GM10248 (cell line): ENCODE measurements at regions not wholly inside any gene's neighbourhood (a gene's known extent, or its start where the extent isn't known, plus 50 kb on each side); places are given as distances from the start of the nearest gene placed in this dataset.

Experiments used
- CTCF ChIA-PET: fragments of 300-600 bp; sonication (Branson Sonifier 250); formaldehyde crosslinking; extraction: SDS; loops from one replicate; lab custom pipeline; 2021; ENCODE audit warnings: antibody characterized with exemption; lab: Yijun Ruan, JAX
- POLR2A ChIA-PET: fragments of 350-650 bp; sonication (Branson Sonifier 250); formaldehyde crosslinking; extraction: SDS; loops from one replicate; lab custom pipeline; 2020; ENCODE audit warnings: antibody characterized with exemption; lab: Yijun Ruan, JAX
- DNase-seq: peaks from one replicate; pipeline ENCODE4 v3.0.0; 2012; ENCODE audit errors: extremely low spot score
- CTCF ChIP-seq: IDR thresholded peaks from 2 replicates; pipeline ENCODE4 v1.5.1; 2012; ENCODE audit warnings: mild to moderate bottlenecking, low read depth; ENCODE audit errors: extremely low read depth, missing control alignments, control extremely low read depth

DNA sequence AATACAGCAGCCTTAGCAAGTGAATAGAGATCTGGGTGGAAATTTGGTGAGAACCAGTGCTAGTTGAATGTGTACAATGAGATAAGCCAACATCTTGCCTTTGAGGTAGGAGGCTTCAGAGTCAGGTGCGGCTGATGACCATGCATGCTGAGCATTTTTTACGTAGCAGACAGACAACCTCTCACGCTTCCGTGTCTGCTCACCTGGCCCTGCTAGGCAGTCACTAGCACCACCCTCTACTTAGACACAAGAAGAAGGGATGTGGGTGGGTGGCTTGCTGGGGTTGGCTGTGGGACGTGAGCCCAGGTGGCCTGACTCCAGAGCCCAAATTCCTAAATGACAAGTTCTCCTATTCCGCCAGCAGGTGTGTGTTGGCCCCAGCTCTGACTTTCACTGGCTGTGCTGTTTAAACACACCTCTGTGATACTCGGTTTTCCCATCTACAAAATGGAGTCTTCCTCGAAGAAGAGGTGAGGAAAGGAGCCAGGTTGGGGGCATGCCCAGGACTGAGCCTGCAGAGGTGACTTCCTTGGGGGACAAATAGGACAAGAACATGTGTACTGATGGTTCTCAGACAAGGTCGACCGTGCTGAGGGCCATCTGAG is 57.8 kb upstream of the BCL11B start:
- DNase-seq = no peak
- ChIA-PET CTCF (interaction anchor here (1.6 kb wide), 1 partner anchor 10 kb away, joined by 6 read pairs; no protein-coding TSS in a partner anchor), POLR2A (no interaction called here)
- TF ChIP-seq CTCF = no peak

GRCh38 chr14:99327458-99328250 is 55.7 kb upstream of the BCL11B start:
- no peak for DNase-seq
- POLR2A ChIA-PET = no interaction called here
- no peak for TF ChIP-seq CTCF
- CTCF ChIA-PET = no interaction called here

DNA sequence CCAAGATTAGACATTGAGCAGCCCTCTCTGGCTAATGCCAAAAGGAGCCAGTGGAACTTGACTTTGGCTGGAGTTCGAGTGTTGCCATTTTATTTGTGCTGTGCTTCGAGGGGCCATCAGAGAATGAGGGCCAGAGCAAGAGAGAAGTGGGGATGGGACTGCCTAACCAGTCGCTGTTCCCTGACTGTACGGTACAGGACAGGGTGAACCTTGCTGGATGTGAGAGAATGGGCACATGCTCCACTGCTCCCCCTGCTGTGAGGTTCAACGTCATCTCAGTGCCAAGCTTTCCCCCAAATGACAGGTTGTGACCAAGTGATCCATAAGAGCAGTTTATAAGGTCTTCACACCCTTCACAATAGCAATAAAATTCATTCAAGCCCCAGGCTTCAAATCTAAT is 55.1 kb upstream of the BCL11B start:
- ChIA-PET POLR2A (no interaction called here), CTCF (no interaction called here)
- peak; percentile 13 for DNase-seq
- no peak for TF ChIP-seq CTCF

- TF ChIP-seq CTCF = no peak
- ChIA-PET POLR2A (no interaction called here), CTCF (no interaction called here)
- no peak for DNase-seq
Measured at GRCh38 chr14:99326041-99326710, 54.2 kb upstream of the BCL11B start.

DNA sequence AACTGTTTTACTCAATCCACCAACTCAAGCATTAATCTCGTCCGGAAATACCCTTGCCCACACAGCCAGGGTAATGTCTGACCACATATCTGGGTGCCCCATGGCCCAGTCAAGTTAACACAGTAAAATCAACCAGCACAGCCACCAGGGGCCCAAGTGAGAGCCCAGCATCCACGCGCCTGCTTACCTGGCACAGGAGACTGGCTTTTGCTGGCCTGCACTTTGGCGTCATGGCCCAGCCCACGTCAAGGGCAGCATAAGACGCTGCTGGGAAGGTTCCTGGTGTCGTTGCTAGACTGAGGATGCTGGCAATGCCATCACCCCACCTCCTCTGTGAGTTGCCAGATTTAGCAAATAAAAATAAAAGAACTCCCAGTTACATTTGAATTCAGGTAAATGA is 53.6 kb upstream of the BCL11B start:
- peak; percentile 8 for DNase-seq
- ChIA-PET POLR2A (no interaction called here), CTCF (interaction anchor here (1.0 kb wide), 1 partner anchor 64 kb away, joined by 3 read pairs; no protein-coding TSS in a partner anchor)
- TF ChIP-seq CTCF = no peak

DNA sequence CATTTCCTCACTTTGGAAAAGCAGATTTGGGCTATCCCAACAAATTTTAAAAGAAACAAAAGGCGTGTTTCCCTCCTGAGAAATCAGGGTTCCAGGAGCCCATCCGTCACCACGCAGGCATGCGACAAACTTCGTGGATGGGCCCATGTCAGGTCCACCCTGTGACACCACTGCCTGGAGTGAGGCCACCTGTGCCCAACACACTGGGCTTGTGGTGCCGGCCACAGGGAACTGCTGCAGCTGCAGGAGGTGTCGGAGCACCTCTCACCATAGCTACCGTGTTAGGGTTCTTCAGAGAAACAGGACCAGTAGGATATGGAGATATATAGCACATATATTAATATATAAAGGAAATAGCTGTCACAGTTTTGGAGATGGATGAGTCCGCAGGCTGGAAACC is 53.0 kb upstream of the BCL11B start:
- POLR2A ChIA-PET = no interaction called here
- DNase-seq = no peak
- no peak for TF ChIP-seq CTCF
- CTCF ChIA-PET = interaction anchor here (1.0 kb wide), 1 partner anchor 64 kb away, joined by 3 read pairs; no protein-coding TSS in a partner anchor
